ENCODE measurements at regions not wholly inside any gene's neighbourhood (a gene's known extent, or its start where the extent isn't known, plus 50 kb on each side); places are given as distances from the start of the nearest gene placed in this dataset.

DNA sequence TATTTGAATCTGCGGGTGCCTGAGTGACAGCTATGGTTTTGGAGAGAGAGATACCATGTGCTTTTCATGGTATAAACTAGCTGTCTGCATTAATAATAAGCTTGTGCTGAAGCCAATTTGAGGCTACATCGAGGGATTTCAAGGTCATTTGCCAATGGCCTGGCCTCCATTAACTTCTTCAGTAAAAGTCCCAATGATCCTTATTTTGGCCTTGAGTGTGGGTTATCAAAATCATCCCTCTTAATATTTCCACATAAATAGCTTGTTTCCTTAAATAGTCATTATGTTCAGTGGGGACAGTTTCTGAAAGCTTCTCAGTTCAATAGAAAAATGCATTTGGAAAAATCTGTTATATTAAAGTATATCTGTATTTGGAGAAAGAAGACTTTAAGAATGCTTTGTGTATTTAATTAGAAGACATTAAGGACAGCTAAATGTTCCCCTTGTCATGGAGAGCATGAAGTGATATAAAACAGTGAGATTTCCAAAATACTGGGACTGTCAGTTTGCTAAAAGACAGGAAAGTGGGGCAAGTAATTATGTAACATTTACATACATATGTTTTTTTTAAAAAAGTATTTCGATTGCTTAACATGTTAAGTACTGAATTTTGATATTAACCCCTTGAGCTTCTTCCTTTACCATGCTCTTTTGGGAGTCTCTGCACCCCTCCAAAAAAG, 355.5 kb upstream of the ZEB2 start:
- H3K4me3 ChIP-seq (ENCODE audit: low read depth in 1 of 2, low read length in 1 of 2), result no peak overlapping the region
- peaks cover 0 to 10% of the 10 kb centered on the region in 2 experiments for H3K4me1 ChIP-seq (ENCODE audit: control insufficient read depth in 1 of 2, insufficient read depth in 1 of 2, low read depth in 1 of 2, low read length in 1 of 2)
- no peaks in the 10 kb centered on the region for H3K9me3 ChIP-seq
- TF ChIP-seq, protein P1, sequence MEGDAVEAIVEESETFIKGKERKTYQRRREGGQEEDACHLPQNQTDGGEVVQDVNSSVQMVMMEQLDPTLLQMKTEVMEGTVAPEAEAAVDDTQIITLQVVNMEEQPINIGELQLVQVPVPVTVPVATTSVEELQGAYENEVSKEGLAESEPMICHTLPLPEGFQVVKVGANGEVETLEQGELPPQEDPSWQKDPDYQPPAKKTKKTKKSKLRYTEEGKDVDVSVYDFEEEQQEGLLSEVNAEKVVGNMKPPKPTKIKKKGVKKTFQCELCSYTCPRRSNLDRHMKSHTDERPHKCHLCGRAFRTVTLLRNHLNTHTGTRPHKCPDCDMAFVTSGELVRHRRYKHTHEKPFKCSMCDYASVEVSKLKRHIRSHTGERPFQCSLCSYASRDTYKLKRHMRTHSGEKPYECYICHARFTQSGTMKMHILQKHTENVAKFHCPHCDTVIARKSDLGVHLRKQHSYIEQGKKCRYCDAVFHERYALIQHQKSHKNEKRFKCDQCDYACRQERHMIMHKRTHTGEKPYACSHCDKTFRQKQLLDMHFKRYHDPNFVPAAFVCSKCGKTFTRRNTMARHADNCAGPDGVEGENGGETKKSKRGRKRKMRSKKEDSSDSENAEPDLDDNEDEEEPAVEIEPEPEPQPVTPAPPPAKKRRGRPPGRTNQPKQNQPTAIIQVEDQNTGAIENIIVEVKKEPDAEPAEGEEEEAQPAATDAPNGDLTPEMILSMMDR (IDR thresholded peaks at IDR 0.05), result no peak
- no peaks in the 10 kb centered on the region for H3K36me3 ChIP-seq
- no peak overlapping the region for H3K27ac ChIP-seq
- no peaks in the 10 kb centered on the region for H3K27me3 ChIP-seq

DNA sequence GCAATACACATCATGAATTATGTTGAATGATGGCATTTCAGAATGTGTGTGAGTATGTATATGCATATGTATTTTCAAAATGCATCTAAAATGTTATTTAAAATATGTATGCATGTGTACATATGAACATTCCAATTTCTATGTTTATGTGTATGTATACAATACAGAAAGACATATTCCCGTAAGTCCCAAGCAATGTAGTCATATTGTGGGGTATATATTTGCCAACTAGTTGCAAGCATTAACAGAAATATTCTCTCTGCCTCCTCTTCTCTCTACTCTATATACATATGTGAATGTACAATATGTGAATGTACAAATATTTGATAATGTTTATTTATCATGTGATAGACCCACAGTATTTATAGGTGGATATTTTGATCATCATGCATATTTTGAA, 345.8 kb upstream of the ZEB2 start:
- TF ChIP-seq, protein P1 (IDR thresholded peaks at IDR 0.05), result no peak
- Histone ChIP-seq H3K27ac (no peak overlapping the region), H3K27me3 (no peaks in the 10 kb centered on the region), H3K4me1 (ENCODE audit: control insufficient read depth in 1 of 2, insufficient read depth in 1 of 2, low read depth in 1 of 2, low read length in 1 of 2) (no peaks in the 10 kb centered on the region), H3K9me3 (no peaks in the 10 kb centered on the region), H3K36me3 (no peaks in the 10 kb centered on the region), H3K4me3 (ENCODE audit: low read depth in 1 of 2, low read length in 1 of 2) (no peak overlapping the region)

DNA sequence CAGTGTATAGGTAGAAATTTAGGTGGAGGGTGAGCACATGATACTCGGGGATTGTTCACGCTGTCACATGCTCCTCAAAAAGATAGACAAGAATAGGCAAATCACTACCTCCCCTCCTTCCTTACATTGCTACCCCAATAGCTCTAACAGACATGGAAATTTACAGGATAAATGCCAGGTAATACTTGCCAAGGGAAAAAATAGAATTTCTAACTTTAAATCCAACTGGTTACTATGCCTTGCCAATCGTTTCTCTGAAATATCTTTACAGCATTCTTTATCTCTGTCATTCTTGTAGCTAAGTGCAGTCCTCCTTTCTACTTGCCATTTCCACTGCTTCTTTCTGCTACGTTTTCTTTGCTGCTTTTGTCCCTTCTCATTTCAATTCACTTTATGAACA, 339.8 kb upstream of the ZEB2 start:
- Histone ChIP-seq H3K4me1 (ENCODE audit: control insufficient read depth in 1 of 2, insufficient read depth in 1 of 2, low read depth in 1 of 2, low read length in 1 of 2) (no peaks in the 10 kb centered on the region), H3K27me3 (no peaks in the 10 kb centered on the region)

DNA sequence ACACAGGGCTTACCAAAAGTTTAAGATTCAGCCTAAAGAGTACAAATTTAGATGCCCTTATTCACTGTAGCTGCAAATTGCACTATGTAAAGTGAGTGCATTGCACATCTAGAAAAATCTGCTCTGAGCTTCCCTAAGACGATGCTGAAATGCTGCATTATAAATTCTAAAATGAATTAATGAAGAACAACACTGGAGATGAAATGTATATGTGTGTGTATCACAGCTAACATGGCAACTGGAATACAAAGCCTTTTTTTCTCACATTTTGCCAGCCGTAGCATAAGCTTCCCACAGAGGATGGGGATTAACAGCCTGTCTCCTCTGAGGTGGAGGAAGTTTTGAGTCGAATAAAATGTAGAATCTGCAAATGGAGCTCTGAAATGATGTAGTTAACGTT, 338.3 kb upstream of the ZEB2 start:
- Histone ChIP-seq H3K4me1 (ENCODE audit: control insufficient read depth in 1 of 2, insufficient read depth in 1 of 2, low read depth in 1 of 2, low read length in 1 of 2) (no peaks in the 10 kb centered on the region), H3K4me3 (ENCODE audit: low read depth in 1 of 2, low read length in 1 of 2) (no peak overlapping the region), H3K36me3 (no peaks in the 10 kb centered on the region), H3K27me3 (no peaks in the 10 kb centered on the region), H3K9me3 (no peaks in the 10 kb centered on the region), H3K27ac (no peak overlapping the region)
- TF ChIP-seq, protein P1 (IDR thresholded peaks at IDR 0.05), result no peak

More for the DNA sequence above, 339.8 kb upstream of the ZEB2 start:
- H3K36me3 ChIP-seq, result no peaks in the 10 kb centered on the region
- no peak overlapping the region for H3K27ac ChIP-seq
- H3K4me3 ChIP-seq (ENCODE audit: low read depth in 1 of 2, low read length in 1 of 2), result no peak overlapping the region
- TF ChIP-seq, protein P1 (IDR thresholded peaks at IDR 0.05), result no peak
- no peaks in the 10 kb centered on the region for H3K9me3 ChIP-seq

DNA sequence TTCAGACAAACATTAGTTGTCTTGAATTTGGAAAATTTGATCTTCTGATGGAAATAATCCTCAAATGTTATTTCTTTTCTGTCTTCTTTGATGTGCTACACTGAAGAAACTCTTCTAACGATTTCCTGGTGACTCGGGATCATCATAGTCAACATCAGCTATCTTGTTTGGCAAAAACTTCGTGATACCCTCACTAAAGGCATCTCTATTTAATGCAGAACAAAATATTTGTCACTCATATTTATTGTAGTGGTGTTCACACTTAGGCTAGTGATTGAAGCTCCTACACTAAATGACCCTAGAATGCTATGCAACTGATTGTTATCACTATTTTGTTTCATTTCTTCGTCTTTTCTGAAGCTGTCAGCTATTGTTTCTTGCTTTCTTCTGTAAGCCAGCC, 334.7 kb upstream of the ZEB2 start:
- Histone ChIP-seq H3K27me3 (no peaks in the 10 kb centered on the region), H3K4me3 (ENCODE audit: low read depth in 1 of 2, low read length in 1 of 2) (no peak overlapping the region), H3K36me3 (no peaks in the 10 kb centered on the region), H3K9me3 (no peaks in the 10 kb centered on the region), H3K27ac (no peak overlapping the region), H3K4me1 (ENCODE audit: control insufficient read depth in 1 of 2, insufficient read depth in 1 of 2, low read depth in 1 of 2, low read length in 1 of 2) (no peaks in the 10 kb centered on the region)
- TF ChIP-seq, protein P1 (IDR thresholded peaks at IDR 0.05), result no peak

All from neutrophil (primary cell).